GM23338 (cell line): ENCODE measurements at regions not wholly inside any gene's neighbourhood (a gene's known extent, or its start where the extent isn't known, plus 50 kb on each side); places are given as distances from the start of the nearest gene placed in this dataset.

Source experiments
- ATAC-seq: fragments of 200-7000 bp; cut with Tn5 transposase; 3 replicates; pipeline ENCODE4 v1.9.1; 2020
- DNase-seq: peaks from one replicate; pipeline ENCODE4 v3.0.0-alpha.2; 2015; ENCODE audit warnings: low spot score
- H2AFZ ChIP-seq: fragments of 200-600 bp; sonication (generic); 2 replicates; pipeline ENCODE4 v1.8.0; 2016; ENCODE audit warnings: antibody characterized with exemption, mild to moderate bottlenecking, moderate library complexity
- H3F3A ChIP-seq: fragments of 200-600 bp; sonication (generic); replicated peaks from 2 replicates; pipeline ENCODE4 v1.8.0; 2017; ENCODE audit warnings: antibody characterized with exemption, mixed run types, low read depth
- H3K27ac ChIP-seq: fragments of 200-600 bp; sonication (generic); 2 replicates; pipeline ENCODE4 v1.6.1; 2016; ENCODE audit warnings: low read depth
- H3K27me3 ChIP-seq: fragments of 200-600 bp; sonication (generic); 2 replicates; pipeline ENCODE4 v1.8.0; 2016; ENCODE audit warnings: mild to moderate bottlenecking, mixed run types, moderate library complexity; ENCODE audit not compliant: insufficient read depth
- H3K36me3 ChIP-seq: fragments of 200-600 bp; sonication (generic); 2 replicates; pipeline ENCODE4 v1.8.0; 2016; ENCODE audit warnings: mild to moderate bottlenecking; ENCODE audit not compliant: insufficient read depth
- H3K4me1 ChIP-seq: fragments of 200-600 bp; sonication (generic); 2 replicates; pipeline ENCODE4 v1.8.0; 2016; ENCODE audit warnings: mild to moderate bottlenecking, moderate library complexity; ENCODE audit not compliant: insufficient read depth
- H3K4me2 ChIP-seq: fragments of 200-600 bp; sonication (generic); 2 replicates; pipeline ENCODE4 v1.7.1; 2017; ENCODE audit warnings: mixed run types
- H3K4me3 ChIP-seq: fragments of 200-600 bp; sonication (generic); 2 replicates; pipeline ENCODE4 v1.6.1; 2016; ENCODE audit warnings: mixed run types
- H3K79me2 ChIP-seq: fragments of 200-600 bp; sonication (generic); replicated peaks from 2 replicates; pipeline ENCODE4 v1.8.0; 2017; ENCODE audit warnings: mild to moderate bottlenecking; ENCODE audit not compliant: insufficient read depth
- H3K9me2 ChIP-seq: fragments of 200-600 bp; sonication (generic); 2 replicates; pipeline ENCODE4 v1.8.0; 2017; ENCODE audit not compliant: insufficient read depth
- H4K20me1 ChIP-seq: fragments of 200-600 bp; sonication (generic); replicated peaks from 2 replicates; pipeline ENCODE4 v1.8.0; 2017; ENCODE audit warnings: mild to moderate bottlenecking; ENCODE audit not compliant: insufficient read depth
- H3K27ac Mint-ChIP-seq: 2 replicates; pipeline ENCODE4 v1.8.0; 2020; ENCODE audit warnings: inconsistent platforms, mild to moderate bottlenecking, moderate library complexity, mixed read lengths
- H3K27me3 Mint-ChIP-seq: 3 replicates; pipeline ENCODE4 v1.8.0; 2022; ENCODE audit warnings: low read depth, mild to moderate bottlenecking, moderate library complexity, mixed read lengths, inconsistent platforms; ENCODE audit not compliant: insufficient read depth, poor library complexity
- H3K36me3 Mint-ChIP-seq: 3 replicates; pipeline ENCODE4 v1.8.0; 2021; ENCODE audit warnings: low read depth, mild to moderate bottlenecking, inconsistent platforms, moderate library complexity, mixed read lengths
- H3K4me1 Mint-ChIP-seq: 3 replicates; pipeline ENCODE4 v1.8.0; 2020; ENCODE audit warnings: mild to moderate bottlenecking, inconsistent platforms, mixed read lengths
- H3K4me3 Mint-ChIP-seq: 3 replicates; pipeline ENCODE4 v1.8.0; 2021; ENCODE audit warnings: moderate library complexity, mild to moderate bottlenecking, inconsistent platforms, mixed read lengths
- H3K9me3 Mint-ChIP-seq: 3 replicates; pipeline ENCODE4 v1.8.0; 2020; ENCODE audit warnings: moderate library complexity, mild to moderate bottlenecking, inconsistent platforms, mixed read lengths
- CREB1 ChIP-seq: fragments of 250-450 bp; sonication (Bioruptor Pico); IDR thresholded peaks from 2 replicates; pipeline ENCODE4 v1.5.0; 2020; ENCODE audit warnings: low read depth, mild to moderate bottlenecking, moderate library complexity
- ETS1 ChIP-seq: IDR thresholded peaks from 2 replicates; pipeline ENCODE4 v1.6.1; 2016; ENCODE audit warnings: antibody characterized with exemption
- EZH2 ChIP-seq: fragments of 200-600 bp; sonication (generic); IDR thresholded peaks from one replicate; pipeline ENCODE4 v1.8.0; 2017; ENCODE audit warnings: antibody characterized with exemption, mild to moderate bottlenecking, low read depth; ENCODE audit not compliant: unreplicated experiment
- EZH2phosphoT487 ChIP-seq: fragments of 200-600 bp; sonication (generic); IDR thresholded peaks from one replicate; pipeline ENCODE4 v1.8.1; 2018; ENCODE audit warnings: antibody characterized with exemption; ENCODE audit not compliant: unreplicated experiment
- JUNB ChIP-seq: IDR thresholded peaks from one replicate; pipeline ENCODE4 v1.6.1; 2016; ENCODE audit warnings: antibody characterized with exemption; ENCODE audit not compliant: unreplicated experiment
- NANOG ChIP-seq: IDR thresholded peaks from 2 replicates; pipeline ENCODE4 v1.6.1; 2016; ENCODE audit warnings: antibody characterized with exemption, borderline replicate concordance
- POLR2AphosphoS5 ChIP-seq: IDR thresholded peaks from 2 replicates; pipeline ENCODE4 v1.6.1; 2016; ENCODE audit warnings: antibody characterized with exemption, low read depth
- REST ChIP-seq: IDR thresholded peaks from one replicate; pipeline ENCODE4 v1.6.1; 2018; ENCODE audit warnings: antibody characterized with exemption; ENCODE audit not compliant: unreplicated experiment
- STAT1 ChIP-seq: IDR thresholded peaks from one replicate; pipeline ENCODE4 v1.6.1; 2016; ENCODE audit warnings: antibody characterized with exemption; ENCODE audit not compliant: unreplicated experiment
- ZNF114 ChIP-seq: fragments of 250-450 bp; sonication (Bioruptor Pico); IDR thresholded peaks from 2 replicates; pipeline ENCODE4 v1.5.0; 2020; ENCODE audit warnings: mild to moderate bottlenecking, moderate library complexity
- ZNF331 ChIP-seq: fragments of 250-450 bp; sonication (Bioruptor Pico); IDR thresholded peaks from 2 replicates; pipeline ENCODE4 v1.5.0; 2020; ENCODE audit warnings: low read depth, mild to moderate bottlenecking, moderate library complexity
- TF ChIP-seq, protein P1 (sequence below), 2 experiments: fragments of 200-600 bp in 1 of 2; sonication (generic) in 1 of 2; conservative IDR thresholded peaks; 2 replicates each; pipeline versions ENCODE4 v1.5.1 to v1.6.1; 2016 to 2017; ENCODE audit warnings: antibody characterized with exemption in 2 of 2, low read depth in 2 of 2, mild to moderate bottlenecking in 2 of 2, moderate library complexity in 1 of 2
- TF ChIP-seq, protein P2 (sequence below): fragments of 250-450 bp; sonication (Bioruptor Pico); IDR thresholded peaks from 2 replicates; pipeline ENCODE4 v1.5.0; 2020; ENCODE audit warnings: mild to moderate bottlenecking, moderate library complexity

DNA sequence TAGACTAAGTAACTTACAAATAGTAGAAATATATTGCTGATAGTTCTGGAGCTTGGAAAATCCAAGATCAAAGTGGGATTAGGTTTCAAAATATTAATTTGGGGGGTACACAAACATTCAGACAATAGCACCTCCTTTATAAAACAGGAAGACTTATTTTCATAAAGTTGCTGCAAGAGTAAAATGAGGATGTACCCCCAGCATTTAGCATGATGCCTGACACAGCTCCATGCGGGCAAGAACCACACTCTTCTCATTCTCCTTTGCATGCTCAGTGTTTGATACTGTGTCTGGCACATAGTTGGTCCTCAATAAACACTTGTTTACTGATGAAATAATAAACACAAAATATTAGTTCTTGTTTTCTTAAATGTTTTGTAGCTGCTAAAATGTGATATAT is 332.9 kb downstream of the TFAP2A start:
- Histone ChIP-seq H3K4me3 (no peak overlapping the region), H3K79me2 (no peaks in the 10 kb centered on the region), H3K4me2 (no peak overlapping the region), H3K9me2 (0 out of 2 replicates have a peak, but pooled peaks cover 2% of the 10 kb centered on the region), H3F3A (no peaks in the 10 kb centered on the region), H4K20me1 (no peaks in the 10 kb centered on the region), H2AFZ (no peak overlapping the region), H3K4me1 (no peaks in the 10 kb centered on the region), H3K27me3 (no peaks in the 10 kb centered on the region), H3K27ac (no peak overlapping the region), H3K36me3 (no peaks in the 10 kb centered on the region)
- no peaks in the 10 kb centered on the region for H3K27me3 Mint-ChIP-seq
- DNase-seq (no peak), ATAC-seq (no peak)
- TF ChIP-seq, protein P1, sequence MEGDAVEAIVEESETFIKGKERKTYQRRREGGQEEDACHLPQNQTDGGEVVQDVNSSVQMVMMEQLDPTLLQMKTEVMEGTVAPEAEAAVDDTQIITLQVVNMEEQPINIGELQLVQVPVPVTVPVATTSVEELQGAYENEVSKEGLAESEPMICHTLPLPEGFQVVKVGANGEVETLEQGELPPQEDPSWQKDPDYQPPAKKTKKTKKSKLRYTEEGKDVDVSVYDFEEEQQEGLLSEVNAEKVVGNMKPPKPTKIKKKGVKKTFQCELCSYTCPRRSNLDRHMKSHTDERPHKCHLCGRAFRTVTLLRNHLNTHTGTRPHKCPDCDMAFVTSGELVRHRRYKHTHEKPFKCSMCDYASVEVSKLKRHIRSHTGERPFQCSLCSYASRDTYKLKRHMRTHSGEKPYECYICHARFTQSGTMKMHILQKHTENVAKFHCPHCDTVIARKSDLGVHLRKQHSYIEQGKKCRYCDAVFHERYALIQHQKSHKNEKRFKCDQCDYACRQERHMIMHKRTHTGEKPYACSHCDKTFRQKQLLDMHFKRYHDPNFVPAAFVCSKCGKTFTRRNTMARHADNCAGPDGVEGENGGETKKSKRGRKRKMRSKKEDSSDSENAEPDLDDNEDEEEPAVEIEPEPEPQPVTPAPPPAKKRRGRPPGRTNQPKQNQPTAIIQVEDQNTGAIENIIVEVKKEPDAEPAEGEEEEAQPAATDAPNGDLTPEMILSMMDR (conservative IDR thresholded peaks at IDR 0.05; ENCODE audit: low read depth in 2 of 2), result no peak
- TF ChIP-seq EZH2 (no peak), ETS1 (no peak), STAT1 (no peak), NANOG (no peak), REST (no peak), ZNF331 (CRISPR knock-in tag) (no peak), EZH2phosphoT487 (no peak), POLR2AphosphoS5 (no peak), CREB1 (CRISPR knock-in tag) (no peak), ZNF114 (no peak), JUNB (no peak)
- TF ChIP-seq, protein P2, sequence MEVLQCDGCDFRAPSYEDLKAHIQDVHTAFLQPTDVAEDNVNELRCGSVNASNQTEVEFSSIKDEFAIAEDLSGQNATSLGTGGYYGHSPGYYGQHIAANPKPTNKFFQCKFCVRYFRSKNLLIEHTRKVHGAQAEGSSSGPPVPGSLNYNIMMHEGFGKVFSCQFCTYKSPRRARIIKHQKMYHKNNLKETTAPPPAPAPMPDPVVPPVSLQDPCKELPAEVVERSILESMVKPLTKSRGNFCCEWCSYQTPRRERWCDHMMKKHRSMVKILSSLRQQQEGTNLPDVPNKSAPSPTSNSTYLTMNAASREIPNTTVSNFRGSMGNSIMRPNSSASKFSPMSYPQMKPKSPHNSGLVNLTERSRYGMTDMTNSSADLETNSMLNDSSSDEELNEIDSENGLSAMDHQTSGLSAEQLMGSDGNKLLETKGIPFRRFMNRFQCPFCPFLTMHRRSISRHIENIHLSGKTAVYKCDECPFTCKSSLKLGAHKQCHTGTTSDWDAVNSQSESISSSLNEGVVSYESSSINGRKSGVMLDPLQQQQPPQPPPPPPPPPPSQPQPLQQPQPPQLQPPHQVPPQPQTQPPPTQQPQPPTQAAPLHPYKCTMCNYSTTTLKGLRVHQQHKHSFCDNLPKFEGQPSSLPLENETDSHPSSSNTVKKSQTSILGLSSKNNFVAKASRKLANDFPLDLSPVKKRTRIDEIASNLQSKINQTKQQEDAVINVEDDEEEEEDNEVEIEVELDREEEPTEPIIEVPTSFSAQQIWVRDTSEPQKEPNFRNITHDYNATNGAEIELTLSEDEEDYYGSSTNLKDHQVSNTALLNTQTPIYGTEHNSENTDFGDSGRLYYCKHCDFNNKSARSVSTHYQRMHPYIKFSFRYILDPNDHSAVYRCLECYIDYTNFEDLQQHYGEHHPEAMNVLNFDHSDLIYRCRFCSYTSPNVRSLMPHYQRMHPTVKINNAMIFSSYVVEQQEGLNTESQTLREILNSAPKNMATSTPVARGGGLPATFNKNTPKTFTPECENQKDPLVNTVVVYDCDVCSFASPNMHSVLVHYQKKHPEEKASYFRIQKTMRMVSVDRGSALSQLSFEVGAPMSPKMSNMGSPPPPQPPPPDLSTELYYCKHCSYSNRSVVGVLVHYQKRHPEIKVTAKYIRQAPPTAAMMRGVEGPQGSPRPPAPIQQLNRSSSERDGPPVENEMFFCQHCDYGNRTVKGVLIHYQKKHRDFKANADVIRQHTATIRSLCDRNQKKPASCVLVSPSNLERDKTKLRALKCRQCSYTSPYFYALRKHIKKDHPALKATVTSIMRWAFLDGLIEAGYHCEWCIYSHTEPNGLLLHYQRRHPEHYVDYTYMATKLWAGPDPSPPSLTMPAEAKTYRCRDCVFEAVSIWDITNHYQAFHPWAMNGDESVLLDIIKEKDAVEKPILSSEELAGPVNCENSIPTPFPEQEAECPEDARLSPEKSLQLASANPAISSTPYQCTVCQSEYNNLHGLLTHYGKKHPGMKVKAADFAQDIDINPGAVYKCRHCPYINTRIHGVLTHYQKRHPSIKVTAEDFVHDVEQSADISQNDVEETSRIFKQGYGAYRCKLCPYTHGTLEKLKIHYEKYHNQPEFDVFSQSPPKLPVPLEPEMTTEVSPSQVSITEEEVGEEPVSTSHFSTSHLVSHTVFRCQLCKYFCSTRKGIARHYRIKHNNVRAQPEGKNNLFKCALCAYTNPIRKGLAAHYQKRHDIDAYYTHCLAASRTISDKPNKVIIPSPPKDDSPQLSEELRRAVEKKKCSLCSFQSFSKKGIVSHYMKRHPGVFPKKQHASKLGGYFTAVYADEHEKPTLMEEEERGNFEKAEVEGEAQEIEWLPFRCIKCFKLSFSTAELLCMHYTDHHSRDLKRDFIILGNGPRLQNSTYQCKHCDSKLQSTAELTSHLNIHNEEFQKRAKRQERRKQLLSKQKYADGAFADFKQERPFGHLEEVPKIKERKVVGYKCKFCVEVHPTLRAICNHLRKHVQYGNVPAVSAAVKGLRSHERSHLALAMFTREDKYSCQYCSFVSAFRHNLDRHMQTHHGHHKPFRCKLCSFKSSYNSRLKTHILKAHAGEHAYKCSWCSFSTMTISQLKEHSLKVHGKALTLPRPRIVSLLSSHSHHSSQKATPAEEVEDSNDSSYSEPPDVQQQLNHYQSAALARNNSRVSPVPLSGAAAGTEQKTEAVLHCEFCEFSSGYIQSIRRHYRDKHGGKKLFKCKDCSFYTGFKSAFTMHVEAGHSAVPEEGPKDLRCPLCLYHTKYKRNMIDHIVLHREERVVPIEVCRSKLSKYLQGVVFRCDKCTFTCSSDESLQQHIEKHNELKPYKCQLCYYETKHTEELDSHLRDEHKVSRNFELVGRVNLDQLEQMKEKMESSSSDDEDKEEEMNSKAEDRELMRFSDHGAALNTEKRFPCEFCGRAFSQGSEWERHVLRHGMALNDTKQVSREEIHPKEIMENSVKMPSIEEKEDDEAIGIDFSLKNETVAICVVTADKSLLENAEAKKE, result no peak
- H3K4me3 Mint-ChIP-seq, result no peak overlapping the region
- H3K36me3 Mint-ChIP-seq, result no peaks in the 10 kb centered on the region
- H3K4me1 Mint-ChIP-seq, result no peaks in the 10 kb centered on the region
- H3K27ac Mint-ChIP-seq, result no peak overlapping the region
- no peaks in the 10 kb centered on the region for H3K9me3 Mint-ChIP-seq
